ENCODE measurements at regions not wholly inside any gene's neighbourhood (a gene's known extent, or its start where the extent isn't known, plus 50 kb on each side); places are given as distances from the start of the nearest gene placed in this dataset.

- TF ChIP-seq RAD21 (conservative IDR thresholded peaks at IDR 0.05 in 1 of 2, IDR thresholded peaks at IDR 0.05 in 1 of 2) (no peak), CTCF (IDR thresholded peaks at IDR 0.05) (no peak), POLR2A (IDR thresholded peaks at IDR 0.05; ENCODE audit: low read length) (no peak), RCOR1 (IDR thresholded peaks at IDR 0.05; ENCODE audit: low read depth, low read length) (no peak), CEBPB (IDR thresholded peaks at IDR 0.05) (no peak), MAX (IDR thresholded peaks at IDR 0.05) (no peak), MYC (IDR thresholded peaks at IDR 0.05; ENCODE audit: borderline replicate concordance, low read length) (no peak), KDM5A (IDR thresholded peaks at IDR 0.05) (no peak), BHLHE40 (IDR thresholded peaks at IDR 0.05; ENCODE audit: low read depth, low read length) (no peak), HDAC2 (IDR thresholded peaks at IDR 0.05) (no peak)
- TF ChIP-seq, protein P1, sequence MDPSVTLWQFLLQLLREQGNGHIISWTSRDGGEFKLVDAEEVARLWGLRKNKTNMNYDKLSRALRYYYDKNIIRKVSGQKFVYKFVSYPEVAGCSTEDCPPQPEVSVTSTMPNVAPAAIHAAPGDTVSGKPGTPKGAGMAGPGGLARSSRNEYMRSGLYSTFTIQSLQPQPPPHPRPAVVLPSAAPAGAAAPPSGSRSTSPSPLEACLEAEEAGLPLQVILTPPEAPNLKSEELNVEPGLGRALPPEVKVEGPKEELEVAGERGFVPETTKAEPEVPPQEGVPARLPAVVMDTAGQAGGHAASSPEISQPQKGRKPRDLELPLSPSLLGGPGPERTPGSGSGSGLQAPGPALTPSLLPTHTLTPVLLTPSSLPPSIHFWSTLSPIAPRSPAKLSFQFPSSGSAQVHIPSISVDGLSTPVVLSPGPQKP (IDR thresholded peaks at IDR 0.05; ENCODE audit: low read depth, low read length) = no peak
- TF ChIP-seq, protein P2, sequence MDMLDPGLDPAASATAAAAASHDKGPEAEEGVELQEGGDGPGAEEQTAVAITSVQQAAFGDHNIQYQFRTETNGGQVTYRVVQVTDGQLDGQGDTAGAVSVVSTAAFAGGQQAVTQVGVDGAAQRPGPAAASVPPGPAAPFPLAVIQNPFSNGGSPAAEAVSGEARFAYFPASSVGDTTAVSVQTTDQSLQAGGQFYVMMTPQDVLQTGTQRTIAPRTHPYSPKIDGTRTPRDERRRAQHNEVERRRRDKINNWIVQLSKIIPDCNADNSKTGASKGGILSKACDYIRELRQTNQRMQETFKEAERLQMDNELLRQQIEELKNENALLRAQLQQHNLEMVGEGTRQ (IDR thresholded peaks at IDR 0.05) = no peak
- TF ChIP-seq, protein P3, sequence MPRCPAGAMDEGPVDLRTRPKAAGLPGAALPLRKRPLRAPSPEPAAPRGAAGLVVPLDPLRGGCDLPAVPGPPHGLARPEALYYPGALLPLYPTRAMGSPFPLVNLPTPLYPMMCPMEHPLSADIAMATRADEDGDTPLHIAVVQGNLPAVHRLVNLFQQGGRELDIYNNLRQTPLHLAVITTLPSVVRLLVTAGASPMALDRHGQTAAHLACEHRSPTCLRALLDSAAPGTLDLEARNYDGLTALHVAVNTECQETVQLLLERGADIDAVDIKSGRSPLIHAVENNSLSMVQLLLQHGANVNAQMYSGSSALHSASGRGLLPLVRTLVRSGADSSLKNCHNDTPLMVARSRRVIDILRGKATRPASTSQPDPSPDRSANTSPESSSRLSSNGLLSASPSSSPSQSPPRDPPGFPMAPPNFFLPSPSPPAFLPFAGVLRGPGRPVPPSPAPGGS (IDR thresholded peaks at IDR 0.05) = no peak
- TF ChIP-seq, protein P4, sequence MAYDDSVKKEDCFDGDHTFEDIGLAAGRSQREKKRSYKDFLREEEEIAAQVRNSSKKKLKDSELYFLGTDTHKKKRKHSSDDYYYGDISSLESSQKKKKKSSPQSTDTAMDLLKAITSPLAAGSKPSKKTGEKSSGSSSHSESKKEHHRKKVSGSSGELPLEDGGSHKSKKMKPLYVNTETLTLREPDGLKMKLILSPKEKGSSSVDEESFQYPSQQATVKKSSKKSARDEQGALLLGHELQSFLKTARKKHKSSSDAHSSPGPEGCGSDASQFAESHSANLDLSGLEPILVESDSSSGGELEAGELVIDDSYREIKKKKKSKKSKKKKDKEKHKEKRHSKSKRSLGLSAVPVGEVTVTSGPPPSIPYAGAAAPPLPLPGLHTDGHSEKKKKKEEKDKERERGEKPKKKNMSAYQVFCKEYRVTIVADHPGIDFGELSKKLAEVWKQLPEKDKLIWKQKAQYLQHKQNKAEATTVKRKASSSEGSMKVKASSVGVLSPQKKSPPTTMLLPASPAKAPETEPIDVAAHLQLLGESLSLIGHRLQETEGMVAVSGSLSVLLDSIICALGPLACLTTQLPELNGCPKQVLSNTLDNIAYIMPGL (CRISPR knock-in tag; IDR thresholded peaks at IDR 0.05; ENCODE audit: borderline replicate concordance) = no peak
Observed at GRCh38 chr13:80906860-80907259, 565.9 kb upstream of the SPRY2 start.

Data from A549 (cell line).